C4-2B (cell line): ENCODE measurements at regions not wholly inside any gene's neighbourhood (a gene's known extent, or its start where the extent isn't known, plus 50 kb on each side); places are given as distances from the start of the nearest gene placed in this dataset.
A peak's percentile ranks its signal among the peaks of the same experiment; 100 is the strongest.

Experiments used
- H3K27ac ChIP-seq: fragments of 450-650 bp; 2 replicates; pipeline ENCODE4 v1.5.1; 2017
- ZFX ChIP-seq: fragments of 450-650 bp; IDR thresholded peaks from 2 replicates; pipeline ENCODE4 v1.6.1; 2017
- TF ChIP-seq, protein P1 (sequence below): fragments of 450-650 bp; conservative IDR thresholded peaks from 2 replicates; pipeline ENCODE4 v1.5.1; 2017; ENCODE audit warnings: mild to moderate bottlenecking

DNA sequence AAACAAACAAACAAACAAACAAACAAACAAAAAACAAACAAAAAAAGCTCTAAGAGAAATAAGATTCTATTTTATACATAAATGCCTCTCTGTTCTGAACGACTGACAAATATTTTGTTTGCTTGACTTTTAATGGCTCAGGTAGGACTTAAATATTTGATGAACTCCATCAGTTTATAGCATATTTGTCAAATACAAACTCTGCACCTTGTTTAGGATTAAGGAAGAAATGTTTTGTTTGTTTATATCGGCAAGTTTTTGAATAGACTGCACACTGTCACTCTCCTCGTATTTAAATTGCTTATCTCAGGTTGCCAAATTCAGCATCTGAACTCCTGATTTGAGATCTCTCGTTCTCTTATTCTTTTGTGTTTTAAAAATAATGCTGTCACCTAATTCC, 1499.7 kb upstream of the SLC10A2 start:
- peak overlapping the region; percentile 57; the same call in 1 of the 2 replicates for H3K27ac ChIP-seq

DNA sequence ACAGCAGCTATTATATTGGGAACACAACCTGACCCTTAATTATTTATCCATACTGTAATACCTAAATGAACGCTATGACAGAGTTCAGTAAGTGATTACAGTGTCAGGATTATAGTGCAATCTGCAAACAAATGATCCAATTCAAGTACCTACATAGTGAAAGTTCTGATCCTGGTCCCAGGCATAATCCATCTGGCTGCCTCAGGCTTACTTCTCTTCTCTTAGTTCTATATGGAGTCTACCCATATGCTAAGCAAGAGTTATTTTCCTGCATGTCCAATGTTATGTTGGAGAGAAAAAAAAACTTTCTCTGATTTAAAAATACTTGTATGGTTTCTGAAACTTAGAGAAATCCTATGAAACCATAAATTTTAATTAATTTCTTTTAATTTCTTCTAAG, 1487.7 kb upstream of the SLC10A2 start:
- TF ChIP-seq, protein P1, sequence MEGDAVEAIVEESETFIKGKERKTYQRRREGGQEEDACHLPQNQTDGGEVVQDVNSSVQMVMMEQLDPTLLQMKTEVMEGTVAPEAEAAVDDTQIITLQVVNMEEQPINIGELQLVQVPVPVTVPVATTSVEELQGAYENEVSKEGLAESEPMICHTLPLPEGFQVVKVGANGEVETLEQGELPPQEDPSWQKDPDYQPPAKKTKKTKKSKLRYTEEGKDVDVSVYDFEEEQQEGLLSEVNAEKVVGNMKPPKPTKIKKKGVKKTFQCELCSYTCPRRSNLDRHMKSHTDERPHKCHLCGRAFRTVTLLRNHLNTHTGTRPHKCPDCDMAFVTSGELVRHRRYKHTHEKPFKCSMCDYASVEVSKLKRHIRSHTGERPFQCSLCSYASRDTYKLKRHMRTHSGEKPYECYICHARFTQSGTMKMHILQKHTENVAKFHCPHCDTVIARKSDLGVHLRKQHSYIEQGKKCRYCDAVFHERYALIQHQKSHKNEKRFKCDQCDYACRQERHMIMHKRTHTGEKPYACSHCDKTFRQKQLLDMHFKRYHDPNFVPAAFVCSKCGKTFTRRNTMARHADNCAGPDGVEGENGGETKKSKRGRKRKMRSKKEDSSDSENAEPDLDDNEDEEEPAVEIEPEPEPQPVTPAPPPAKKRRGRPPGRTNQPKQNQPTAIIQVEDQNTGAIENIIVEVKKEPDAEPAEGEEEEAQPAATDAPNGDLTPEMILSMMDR: no peak
- TF ChIP-seq ZFX: no peak
- no peak overlapping the region for H3K27ac ChIP-seq

More for the DNA sequence above, 1499.7 kb upstream of the SLC10A2 start:
- TF ChIP-seq ZFX: no peak
- TF ChIP-seq, protein P1: no peak

DNA sequence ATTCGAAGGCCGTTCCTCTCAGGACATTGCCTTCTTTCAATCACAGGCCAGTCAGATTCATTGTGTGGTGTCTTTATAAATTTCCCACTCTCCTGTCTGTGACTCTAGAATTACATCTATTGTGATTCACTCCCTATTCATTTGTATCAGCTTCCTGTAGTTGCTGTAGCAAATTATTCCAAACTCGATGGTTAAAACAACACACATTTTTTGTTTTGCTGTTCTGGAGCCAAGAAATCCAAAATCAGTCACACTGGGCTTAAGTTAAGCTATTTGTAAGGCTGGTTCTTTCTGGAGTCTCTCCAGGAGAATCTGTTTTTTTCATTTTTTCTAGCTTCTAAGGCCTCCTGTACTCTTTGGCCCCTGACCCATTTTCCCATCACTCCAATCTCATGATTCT, 1487.0 kb upstream of the SLC10A2 start:
- TF ChIP-seq, protein P1: no peak
- no peak for TF ChIP-seq ZFX
- no peak overlapping the region for H3K27ac ChIP-seq

DNA sequence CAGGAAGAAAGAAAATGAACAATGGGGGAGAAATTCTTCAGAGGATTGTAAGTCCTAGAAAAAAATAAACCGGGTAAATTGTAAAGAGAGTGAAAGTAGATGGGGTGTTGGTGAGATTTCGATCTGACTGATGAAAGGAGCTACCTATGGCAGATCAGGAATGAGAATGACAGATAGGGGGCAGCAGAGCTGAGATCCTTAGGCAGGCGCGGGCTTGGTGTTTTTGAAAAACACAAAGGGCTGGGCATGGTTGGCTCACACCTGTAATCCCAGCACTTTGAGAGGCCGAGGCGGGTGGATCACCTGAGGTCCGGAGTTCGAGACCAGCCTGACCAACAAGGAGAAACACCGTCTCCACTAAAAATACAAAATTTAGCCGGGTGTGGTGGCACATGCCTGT, 1468.6 kb upstream of the SLC10A2 start:
- no peak for TF ChIP-seq ZFX
- TF ChIP-seq, protein P1: peak; percentile 41
- H3K27ac ChIP-seq: no peak overlapping the region

DNA sequence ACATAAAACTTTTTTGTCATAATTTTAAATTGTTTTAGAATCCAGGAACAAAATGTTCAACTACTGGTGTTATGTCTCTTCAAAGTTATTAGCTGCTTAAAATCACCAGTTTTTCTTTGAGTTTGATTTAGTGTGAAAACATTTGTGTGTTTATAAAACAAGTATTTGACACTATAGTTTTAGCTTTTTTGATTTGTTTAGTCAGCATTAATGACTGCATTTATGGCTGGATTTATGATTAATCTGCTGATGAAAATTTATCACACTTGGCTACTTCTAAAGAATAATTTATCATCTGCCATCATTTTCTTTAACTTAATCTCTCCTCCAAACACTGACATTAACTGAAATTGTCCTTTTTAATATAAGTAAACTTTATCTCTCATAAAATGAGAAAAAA, 1465.9 kb upstream of the SLC10A2 start:
- TF ChIP-seq, protein P1: no peak
- TF ChIP-seq ZFX: no peak
- H3K27ac ChIP-seq: no peak overlapping the region

DNA sequence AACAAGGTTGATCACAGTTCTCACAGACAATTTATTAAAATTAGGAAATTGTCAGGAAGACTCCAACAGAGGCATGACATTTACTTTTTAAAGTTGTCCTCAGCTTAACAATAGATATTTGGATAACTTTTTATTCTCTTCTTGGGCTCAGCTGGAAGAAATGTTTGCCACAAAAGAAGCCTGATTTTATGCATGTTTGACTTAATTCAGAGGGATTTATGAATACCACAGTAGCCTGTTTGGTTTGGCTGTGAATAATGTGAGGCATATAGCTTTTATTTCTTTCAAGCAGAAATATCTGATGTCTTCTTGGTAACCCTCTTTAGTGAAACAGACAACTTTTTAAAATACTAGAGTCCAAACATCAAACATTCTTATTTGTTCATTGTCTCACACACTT, 1464.5 kb upstream of the SLC10A2 start:
- no peak for TF ChIP-seq ZFX
- TF ChIP-seq, protein P1: no peak
- H3K27ac ChIP-seq: no peak overlapping the region

DNA sequence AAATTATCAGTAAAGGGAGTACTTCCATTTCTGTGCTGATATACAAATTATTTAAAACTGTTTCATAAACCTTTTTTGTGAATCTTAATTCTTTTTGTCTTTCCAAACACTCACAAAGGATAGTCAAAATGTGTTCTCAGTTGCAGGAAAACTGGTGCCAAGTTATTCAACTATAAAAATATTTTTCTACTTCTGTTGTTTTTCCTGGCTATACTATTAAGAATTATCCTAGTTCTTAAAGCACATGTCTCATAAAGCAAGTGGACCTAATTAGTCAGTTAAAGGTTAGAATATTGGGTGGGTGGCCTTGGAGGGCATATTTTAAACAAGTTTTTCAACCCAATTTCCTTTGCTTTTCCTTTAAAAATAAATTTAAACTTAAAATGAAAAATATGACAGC, 1460.3 kb upstream of the SLC10A2 start:
- H3K27ac ChIP-seq: no peak overlapping the region
- TF ChIP-seq, protein P1: no peak
- TF ChIP-seq ZFX: no peak
